Suprapubic skin (tissue), 3 donors: ENCODE measurements at regions not wholly inside any gene's neighbourhood (a gene's known extent, or its start where the extent isn't known, plus 50 kb on each side); places are given as distances from the start of the nearest gene placed in this dataset.

Source experiments
- EP300 ChIP-seq: sonication (generic); formaldehyde crosslinking; IDR thresholded peaks from one replicate; pipeline ENCODE4 v1.6.1; 2017; ENCODE audit warnings: antibody characterized with exemption
- TF ChIP-seq, protein P1 (sequence below), 2 donors: fragments of 200-600 bp in 1 of 2; fragments of 450-650 bp in 1 of 2; sonication (generic) in 1 of 2; IDR thresholded peaks; one replicate each; pipeline ENCODE4 v1.5.1; 2016 to 2019; ENCODE audit warnings: antibody characterized with exemption in 2 of 2, mild to moderate bottlenecking in 1 of 2, moderate library complexity in 1 of 2

DNA sequence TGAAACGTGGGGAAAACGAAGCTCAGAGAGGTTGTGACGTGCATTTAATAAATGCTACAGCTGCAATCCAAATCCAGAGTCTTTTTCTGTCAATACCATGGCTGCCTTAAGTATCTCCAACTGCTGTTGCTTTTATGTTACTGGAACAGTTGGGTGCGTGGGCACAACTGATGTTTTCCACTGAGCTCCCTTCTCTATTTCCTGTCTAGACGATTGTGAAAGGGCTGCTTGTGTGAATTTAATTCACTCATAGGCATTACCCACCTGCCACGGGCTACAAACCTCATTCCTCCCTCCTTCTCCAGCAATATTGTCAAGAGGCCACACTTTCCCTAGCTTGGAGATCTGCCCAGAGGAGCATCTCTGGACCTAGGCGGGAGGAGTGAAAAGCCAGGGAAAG is 526.0 kb downstream of the MID1IP1 start:
- no peak for TF ChIP-seq EP300
- TF ChIP-seq, protein P1, sequence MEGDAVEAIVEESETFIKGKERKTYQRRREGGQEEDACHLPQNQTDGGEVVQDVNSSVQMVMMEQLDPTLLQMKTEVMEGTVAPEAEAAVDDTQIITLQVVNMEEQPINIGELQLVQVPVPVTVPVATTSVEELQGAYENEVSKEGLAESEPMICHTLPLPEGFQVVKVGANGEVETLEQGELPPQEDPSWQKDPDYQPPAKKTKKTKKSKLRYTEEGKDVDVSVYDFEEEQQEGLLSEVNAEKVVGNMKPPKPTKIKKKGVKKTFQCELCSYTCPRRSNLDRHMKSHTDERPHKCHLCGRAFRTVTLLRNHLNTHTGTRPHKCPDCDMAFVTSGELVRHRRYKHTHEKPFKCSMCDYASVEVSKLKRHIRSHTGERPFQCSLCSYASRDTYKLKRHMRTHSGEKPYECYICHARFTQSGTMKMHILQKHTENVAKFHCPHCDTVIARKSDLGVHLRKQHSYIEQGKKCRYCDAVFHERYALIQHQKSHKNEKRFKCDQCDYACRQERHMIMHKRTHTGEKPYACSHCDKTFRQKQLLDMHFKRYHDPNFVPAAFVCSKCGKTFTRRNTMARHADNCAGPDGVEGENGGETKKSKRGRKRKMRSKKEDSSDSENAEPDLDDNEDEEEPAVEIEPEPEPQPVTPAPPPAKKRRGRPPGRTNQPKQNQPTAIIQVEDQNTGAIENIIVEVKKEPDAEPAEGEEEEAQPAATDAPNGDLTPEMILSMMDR (IDR thresholded peaks at IDR 0.05) = no peak
